AG09319 (cell line): ENCODE measurements at regions not wholly inside any gene's neighbourhood (a gene's known extent, or its start where the extent isn't known, plus 50 kb on each side); places are given as distances from the start of the nearest gene placed in this dataset.

ENCODE experiments used
- DNase-seq: peaks from one replicate; pipeline ENCODE4 v3.0.0-alpha.2; 2010; ENCODE audit warnings: low read depth; ENCODE audit errors: extremely low read depth
- TF ChIP-seq, protein P1 (sequence below): IDR thresholded peaks from 2 replicates; pipeline ENCODE4 v1.5.1; 2011; ENCODE audit warnings: low read depth, mild to moderate bottlenecking, inconsistent platforms, low read length, moderate library complexity

DNA sequence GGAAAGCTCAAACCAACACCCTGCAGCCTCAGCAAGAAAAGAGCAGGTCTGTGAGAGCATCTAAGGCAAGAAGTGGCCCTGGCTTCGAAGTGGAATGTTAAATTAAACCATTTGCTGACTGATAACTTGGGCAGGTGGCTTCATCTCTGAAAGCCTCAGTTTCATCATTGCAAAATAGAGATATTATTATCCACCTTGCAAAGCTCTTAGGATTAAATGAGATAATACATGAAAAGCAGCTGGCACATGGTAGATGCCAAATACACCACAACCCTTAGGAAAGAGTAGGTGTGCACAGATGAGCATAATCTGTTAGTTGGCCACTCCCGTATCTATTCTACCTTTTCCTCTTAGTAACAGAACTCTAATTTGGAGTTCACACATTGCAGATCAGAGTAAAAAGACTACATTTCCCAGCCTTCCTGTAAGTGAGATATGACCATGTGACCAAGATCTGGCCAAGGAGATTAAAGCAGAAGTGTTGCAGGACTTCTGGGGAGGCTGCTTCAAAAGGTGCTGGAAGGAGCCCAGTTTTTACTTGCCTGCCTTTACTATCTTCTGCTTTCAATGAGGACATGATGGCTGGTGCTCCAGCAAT is 288.7 kb downstream of the SOX9 start:
- TF ChIP-seq, protein P1, sequence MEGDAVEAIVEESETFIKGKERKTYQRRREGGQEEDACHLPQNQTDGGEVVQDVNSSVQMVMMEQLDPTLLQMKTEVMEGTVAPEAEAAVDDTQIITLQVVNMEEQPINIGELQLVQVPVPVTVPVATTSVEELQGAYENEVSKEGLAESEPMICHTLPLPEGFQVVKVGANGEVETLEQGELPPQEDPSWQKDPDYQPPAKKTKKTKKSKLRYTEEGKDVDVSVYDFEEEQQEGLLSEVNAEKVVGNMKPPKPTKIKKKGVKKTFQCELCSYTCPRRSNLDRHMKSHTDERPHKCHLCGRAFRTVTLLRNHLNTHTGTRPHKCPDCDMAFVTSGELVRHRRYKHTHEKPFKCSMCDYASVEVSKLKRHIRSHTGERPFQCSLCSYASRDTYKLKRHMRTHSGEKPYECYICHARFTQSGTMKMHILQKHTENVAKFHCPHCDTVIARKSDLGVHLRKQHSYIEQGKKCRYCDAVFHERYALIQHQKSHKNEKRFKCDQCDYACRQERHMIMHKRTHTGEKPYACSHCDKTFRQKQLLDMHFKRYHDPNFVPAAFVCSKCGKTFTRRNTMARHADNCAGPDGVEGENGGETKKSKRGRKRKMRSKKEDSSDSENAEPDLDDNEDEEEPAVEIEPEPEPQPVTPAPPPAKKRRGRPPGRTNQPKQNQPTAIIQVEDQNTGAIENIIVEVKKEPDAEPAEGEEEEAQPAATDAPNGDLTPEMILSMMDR, result no peak
- DNase-seq, result no peak

DNA sequence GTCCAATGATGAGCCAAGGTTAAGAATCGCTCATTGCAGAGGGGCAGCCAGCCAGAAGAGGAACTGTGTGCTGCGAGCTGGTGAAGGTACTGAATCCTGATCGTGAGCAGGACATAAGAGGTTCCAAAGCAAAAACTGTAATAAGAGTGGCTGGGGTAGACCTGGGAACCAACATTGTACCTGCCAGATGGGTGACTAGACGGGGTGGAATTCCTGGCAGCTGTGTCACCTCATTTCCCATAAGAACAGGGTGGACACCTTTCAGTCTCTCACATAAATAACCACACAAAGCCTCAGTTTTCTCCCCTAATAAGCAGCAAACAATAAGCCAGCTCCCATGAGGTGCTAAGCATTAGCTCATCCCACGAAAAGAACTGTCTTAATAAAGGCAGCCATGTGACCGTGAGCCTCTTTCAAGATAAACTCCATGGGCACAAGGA is 290.3 kb downstream of the SOX9 start:
- no peak for DNase-seq
- TF ChIP-seq, protein P1, result no peak

DNA sequence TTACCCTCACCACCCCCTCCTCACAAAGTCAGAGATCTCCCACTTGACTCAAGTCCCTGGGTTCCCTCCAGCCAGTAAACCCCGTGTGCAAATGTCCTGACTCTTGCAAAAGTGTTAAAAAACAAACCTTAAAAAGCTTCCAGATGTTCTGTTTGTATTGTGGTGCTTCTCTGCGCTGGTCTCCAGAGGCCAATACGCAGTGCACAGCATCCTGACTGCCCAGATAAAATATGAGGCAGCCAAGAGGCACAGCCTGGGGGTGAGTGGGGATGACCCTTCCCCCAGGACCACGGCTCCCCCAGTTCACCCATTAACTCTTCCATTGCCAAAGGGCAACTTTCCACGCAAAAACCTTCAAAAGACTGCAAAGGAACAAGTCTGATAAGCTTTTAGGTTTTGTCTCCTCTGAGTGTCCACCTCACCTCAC is 291.8 kb downstream of the SOX9 start:
- no peak for DNase-seq
- TF ChIP-seq, protein P1, result no peak

DNA sequence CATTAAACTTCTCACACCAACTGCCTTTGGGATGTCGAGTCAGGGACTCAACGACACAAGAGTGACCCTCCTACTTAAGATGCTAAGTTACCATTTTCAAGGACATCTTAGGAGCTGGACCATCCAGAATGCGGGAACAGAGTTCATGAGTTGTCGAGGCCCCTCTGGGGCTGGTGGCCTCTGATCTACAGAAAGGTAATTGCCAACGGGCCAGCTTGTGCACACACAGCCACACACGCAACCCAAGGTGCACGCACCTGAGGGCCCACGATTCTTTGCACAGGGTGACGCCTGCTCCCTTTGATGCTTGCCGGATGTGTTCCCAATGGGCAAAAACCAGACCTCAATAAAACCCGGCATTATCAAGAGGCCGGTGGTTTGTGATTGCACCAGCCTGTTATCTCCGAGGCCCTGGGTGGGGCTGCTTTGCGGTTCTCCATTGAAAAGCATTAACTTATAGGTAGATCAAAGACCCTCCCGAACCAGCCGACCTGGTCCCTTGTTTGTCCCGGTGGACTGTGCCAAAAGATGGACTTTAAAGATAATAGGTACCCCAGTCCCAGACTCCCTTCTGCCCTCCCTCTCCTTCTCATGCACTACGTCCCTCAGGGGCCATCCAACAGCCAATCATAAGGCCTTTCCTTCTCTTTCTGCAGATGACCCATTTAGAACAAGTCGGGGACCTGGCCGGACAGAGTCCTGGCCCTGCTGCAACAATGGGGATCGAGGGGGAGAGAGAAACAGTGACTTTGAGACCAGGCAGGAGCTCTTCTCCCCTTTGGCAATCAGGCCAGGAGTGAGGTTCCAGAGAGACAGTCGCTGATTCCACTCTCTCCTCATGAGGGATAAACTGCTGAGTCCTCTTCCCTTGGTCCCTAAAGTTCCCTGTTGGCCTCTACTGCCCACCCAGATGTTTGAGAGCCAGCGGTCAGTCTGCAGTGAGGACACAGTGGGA is 292.5 kb downstream of the SOX9 start:
- TF ChIP-seq, protein P1, result no peak
- no peak for DNase-seq

DNA sequence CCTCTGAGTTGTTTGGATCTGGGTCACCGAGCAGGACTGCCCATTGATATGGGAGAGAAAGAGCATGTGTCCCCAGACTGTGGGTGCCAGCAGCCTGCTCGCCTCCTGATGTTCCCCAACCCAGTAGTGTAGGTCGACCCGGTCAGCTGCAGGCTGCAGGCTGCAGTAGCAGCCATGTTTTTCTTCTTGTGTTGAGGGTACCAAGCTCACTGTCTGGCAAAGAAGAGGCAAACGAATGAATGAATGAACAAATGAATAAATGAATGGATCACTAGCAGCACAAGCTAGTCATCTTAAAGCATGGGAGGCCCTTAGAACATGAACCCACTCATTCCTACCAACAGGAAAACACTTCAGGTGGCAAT is 293.2 kb downstream of the SOX9 start:
- no peak for DNase-seq
- TF ChIP-seq, protein P1, result no peak

DNA sequence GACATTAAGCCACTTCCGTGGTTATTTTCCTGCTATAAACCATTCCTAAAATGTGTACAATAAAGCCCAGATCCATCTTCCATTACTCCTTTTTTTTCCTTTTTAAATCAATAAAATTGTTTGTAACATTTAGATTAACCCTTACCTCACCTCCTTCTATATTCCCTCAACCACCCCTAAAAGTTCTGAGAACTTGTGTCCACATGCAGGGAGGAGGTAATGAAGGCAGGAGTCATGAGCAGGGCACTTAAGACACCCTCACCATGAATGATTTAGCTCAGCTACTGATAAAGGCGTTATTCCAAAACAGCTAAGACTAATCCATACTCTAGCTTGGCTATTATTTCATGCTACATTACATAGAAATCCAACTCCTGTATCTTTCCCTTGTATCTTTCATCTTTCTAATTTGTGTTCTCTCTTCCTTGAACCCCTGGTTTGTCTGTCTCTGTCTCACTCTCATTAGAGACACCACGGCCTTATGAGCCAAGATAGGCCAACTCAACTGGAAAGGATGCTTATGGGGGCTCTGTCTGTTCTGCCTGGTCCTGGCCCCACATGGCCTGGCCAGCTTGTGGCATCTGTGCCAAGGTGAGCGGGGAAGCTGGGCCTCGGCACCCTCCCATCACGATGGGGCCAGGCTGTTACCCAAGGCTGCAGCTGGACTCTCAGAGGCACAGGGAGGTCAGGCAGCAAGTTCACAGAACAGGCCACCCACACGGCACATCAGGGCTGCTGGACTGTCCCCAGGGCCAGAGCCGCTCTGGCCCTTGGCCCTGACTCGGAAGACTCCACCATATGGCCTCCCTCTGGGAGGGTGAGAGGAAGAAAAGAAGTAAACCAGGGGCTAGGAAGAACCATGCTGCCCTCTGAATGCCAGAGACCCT is 294.4 kb downstream of the SOX9 start:
- TF ChIP-seq, protein P1, result no peak
- DNase-seq, result no peak
